GM23338 (cell line): ENCODE measurements at regions not wholly inside any gene's neighbourhood (a gene's known extent, or its start where the extent isn't known, plus 50 kb on each side); places are given as distances from the start of the nearest gene placed in this dataset.

Source experiments
- EZH2 ChIP-seq: fragments of 200-600 bp; sonication (generic); IDR thresholded peaks from one replicate; pipeline ENCODE4 v1.8.0; 2017; ENCODE audit warnings: antibody characterized with exemption, mild to moderate bottlenecking, low read depth; ENCODE audit not compliant: unreplicated experiment
- EZH2phosphoT487 ChIP-seq: fragments of 200-600 bp; sonication (generic); IDR thresholded peaks from one replicate; pipeline ENCODE4 v1.8.1; 2018; ENCODE audit warnings: antibody characterized with exemption; ENCODE audit not compliant: unreplicated experiment
- POLR2AphosphoS5 ChIP-seq: IDR thresholded peaks from 2 replicates; pipeline ENCODE4 v1.6.1; 2016; ENCODE audit warnings: antibody characterized with exemption, low read depth
- TF ChIP-seq, protein P1 (sequence below), 2 experiments: fragments of 200-600 bp in 1 of 2; sonication (generic) in 1 of 2; conservative IDR thresholded peaks; 2 replicates each; pipeline versions ENCODE4 v1.5.1 to v1.6.1; 2016 to 2017; ENCODE audit warnings: antibody characterized with exemption in 2 of 2, low read depth in 2 of 2, mild to moderate bottlenecking in 2 of 2, moderate library complexity in 1 of 2

DNA sequence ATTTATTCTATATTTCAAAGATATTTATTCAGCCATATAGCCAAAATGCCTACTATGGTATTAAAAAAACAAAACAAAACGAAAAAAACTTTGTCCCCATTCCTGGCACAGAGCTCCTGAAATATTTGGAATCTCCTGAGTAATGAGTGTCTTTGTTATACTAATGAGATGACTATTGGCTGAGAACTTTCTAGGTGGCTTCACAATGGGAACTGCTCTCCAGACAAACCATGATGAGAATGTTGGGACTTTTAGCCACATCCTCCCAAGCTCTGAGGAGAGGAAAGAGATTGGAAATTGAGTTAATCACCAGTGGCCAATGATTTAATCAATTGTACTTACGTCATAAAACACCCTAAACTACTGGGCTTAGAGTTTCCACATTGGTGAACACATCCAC is 631.8 kb upstream of the SETBP1 start:
- TF ChIP-seq EZH2phosphoT487 (no peak), EZH2 (no peak), POLR2AphosphoS5 (no peak)
- TF ChIP-seq, protein P1, sequence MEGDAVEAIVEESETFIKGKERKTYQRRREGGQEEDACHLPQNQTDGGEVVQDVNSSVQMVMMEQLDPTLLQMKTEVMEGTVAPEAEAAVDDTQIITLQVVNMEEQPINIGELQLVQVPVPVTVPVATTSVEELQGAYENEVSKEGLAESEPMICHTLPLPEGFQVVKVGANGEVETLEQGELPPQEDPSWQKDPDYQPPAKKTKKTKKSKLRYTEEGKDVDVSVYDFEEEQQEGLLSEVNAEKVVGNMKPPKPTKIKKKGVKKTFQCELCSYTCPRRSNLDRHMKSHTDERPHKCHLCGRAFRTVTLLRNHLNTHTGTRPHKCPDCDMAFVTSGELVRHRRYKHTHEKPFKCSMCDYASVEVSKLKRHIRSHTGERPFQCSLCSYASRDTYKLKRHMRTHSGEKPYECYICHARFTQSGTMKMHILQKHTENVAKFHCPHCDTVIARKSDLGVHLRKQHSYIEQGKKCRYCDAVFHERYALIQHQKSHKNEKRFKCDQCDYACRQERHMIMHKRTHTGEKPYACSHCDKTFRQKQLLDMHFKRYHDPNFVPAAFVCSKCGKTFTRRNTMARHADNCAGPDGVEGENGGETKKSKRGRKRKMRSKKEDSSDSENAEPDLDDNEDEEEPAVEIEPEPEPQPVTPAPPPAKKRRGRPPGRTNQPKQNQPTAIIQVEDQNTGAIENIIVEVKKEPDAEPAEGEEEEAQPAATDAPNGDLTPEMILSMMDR (conservative IDR thresholded peaks at IDR 0.05; ENCODE audit: low read depth in 2 of 2) = no peak
